ENCODE measurements at regions not wholly inside any gene's neighbourhood (a gene's known extent, or its start where the extent isn't known, plus 50 kb on each side); places are given as distances from the start of the nearest gene placed in this dataset.
A peak's percentile ranks its signal among the peaks of the same experiment; 100 is the strongest.

DNA sequence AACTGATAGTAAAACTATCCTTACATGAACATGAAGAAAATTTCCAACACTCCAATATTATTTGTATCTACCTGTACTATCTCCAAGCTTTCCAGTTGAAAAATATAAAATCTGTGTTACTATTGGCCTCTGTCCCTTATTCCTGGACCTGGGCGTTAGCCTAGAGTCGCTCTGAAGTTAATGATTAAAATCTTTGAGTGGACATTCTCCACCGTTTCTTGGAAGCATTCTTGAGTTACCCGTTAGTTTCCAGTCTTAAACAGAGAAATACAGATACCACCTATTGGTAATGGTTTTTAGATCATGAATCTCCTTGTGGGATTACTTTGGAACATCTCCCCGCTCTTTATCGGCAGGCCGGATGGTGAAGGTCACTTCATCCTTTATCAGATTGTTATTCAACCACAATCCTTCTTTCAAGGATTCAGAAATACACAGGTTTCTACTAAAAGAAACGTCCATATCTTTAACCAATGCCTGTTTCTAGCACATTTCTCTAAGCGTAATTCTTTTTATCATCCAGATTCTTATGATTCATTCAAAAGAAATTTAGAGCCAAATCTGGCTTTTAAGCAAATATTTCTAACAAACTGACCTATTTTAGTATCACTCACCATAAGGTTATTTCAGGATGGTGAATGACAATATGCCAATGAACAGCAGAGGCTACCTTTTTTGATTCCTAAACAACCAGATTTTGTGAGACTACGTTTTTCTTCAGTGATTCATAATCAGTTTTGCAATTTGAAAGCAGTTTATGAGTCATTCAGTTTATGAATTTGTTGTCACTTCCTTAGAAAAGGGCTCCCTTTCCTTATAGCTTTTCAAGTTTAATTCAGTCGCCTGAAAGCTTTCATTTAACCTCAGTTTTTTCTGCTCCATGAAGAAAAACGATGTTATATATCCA, 70.2 kb upstream of the ERRFI1 start:
- H3K4me3 ChIP-seq (ENCODE audit: low read depth, low read length): no peak overlapping the region
- in situ Hi-C loops (cut with HindIII; ENCODE audit: low sequenced_read_pairs): no loop called here
- TF ChIP-seq, protein P1, sequence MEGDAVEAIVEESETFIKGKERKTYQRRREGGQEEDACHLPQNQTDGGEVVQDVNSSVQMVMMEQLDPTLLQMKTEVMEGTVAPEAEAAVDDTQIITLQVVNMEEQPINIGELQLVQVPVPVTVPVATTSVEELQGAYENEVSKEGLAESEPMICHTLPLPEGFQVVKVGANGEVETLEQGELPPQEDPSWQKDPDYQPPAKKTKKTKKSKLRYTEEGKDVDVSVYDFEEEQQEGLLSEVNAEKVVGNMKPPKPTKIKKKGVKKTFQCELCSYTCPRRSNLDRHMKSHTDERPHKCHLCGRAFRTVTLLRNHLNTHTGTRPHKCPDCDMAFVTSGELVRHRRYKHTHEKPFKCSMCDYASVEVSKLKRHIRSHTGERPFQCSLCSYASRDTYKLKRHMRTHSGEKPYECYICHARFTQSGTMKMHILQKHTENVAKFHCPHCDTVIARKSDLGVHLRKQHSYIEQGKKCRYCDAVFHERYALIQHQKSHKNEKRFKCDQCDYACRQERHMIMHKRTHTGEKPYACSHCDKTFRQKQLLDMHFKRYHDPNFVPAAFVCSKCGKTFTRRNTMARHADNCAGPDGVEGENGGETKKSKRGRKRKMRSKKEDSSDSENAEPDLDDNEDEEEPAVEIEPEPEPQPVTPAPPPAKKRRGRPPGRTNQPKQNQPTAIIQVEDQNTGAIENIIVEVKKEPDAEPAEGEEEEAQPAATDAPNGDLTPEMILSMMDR (IDR thresholded peaks at IDR 0.05; ENCODE audit: low read depth, low read length): no peak
- peak; percentile 86 for DNase-seq (ENCODE audit: low read depth, low spot score)

DNA sequence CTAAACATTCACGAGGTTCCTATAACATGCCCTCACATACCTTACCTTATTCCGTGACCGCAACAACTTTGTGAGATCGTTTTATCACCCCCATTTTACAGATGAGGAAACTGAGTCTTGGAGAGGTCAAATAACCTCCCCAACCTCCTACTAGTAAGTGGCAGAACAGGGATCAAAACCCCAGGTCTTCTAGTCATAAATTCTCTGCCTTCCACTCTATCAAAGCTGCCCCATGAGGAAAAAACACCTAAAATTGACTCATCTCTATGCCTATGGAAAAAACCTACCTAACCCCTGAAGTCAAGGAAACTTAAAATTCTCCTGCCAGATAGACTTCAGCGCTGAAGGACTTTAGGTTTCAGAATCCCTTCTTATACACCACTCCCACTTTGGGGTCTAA, 69.5 kb upstream of the ERRFI1 start:
- TF ChIP-seq, protein P1 (IDR thresholded peaks at IDR 0.05; ENCODE audit: low read depth, low read length): no peak
- DNase-seq (ENCODE audit: low read depth, low spot score): no peak
- in situ Hi-C loops (cut with HindIII; ENCODE audit: low sequenced_read_pairs): no loop called here
- no peak overlapping the region for H3K4me3 ChIP-seq (ENCODE audit: low read depth, low read length)

DNA sequence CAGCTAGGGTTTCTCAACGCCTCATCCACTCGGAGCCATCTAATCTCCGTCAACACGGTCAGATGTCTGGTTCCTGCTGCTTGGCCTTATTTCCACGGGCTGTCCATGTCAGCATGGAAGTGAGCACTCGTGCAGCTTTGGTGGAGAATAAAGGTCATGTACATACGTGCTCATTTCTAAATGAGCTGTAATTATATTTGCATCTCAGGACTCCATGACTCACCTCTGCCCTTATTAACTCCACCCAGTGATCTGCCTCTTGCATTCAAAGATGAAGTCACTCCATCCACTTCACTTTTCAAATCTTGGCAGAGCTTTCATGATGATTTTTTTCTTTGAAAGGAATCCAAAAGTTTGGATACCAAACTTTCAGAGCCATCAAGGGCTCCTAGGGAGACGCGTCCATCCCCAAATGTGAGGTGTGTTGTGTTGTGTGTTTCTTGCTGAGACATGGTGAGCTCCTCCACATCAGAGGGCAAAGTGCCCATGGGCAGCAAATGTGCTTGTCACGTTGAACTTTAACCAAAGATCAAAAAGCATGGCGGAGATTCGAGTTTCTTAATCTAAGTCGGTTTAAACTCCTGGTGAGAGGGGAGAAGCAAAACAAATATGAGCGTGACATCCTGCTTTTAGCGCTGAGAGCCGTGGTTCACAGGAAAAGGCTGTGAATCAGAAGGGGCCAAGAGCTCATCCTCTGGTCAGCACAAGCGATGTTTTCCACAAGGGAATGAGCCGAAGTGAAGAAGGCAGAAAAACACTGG, 68.6 kb upstream of the ERRFI1 start:
- no peak overlapping the region for H3K4me3 ChIP-seq (ENCODE audit: low read depth, low read length)
- TF ChIP-seq, protein P1 (IDR thresholded peaks at IDR 0.05; ENCODE audit: low read depth, low read length): no peak
- in situ Hi-C loops (cut with HindIII; ENCODE audit: low sequenced_read_pairs): no loop called here
- peak; percentile 93 for DNase-seq (ENCODE audit: low read depth, low spot score)

DNA sequence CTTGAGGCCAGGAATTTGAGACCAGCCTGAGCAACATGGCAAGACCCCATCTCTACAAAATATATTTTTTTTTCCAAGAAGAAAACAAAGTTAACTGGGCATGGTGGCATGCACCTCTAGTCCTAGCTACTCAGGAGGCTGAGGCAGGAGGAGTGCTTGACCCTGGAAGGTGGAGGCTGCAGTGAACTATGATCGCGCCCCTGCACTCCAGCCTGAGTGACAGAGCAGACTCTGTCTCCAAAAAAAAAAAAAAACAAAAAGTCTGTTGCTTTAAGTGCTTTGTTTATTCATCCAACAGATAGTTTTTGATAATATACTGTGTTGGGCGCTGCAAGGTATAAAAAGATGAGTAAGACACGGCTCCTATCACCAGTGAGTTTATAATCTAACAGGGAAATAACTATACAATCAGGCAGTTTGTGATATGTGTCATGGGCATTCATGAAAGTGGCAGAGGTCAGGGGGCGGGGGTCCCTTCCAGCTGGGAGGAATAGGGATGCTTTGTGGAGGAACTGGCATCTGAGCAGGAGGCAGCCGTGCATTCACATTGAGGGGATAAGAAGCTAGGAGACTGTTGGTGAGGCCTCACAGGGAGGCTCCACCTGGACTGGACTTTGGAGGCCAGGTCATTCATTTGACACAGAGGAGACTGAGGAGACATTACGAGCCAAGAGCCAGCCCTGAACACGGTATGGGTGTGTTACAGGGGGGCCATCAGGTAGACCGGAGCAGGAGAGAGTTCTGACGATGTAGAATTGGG, 67.3 kb upstream of the ERRFI1 start:
- no peak overlapping the region for H3K4me3 ChIP-seq (ENCODE audit: low read depth, low read length)
- in situ Hi-C loops (cut with HindIII; ENCODE audit: low sequenced_read_pairs): no loop called here
- TF ChIP-seq, protein P1 (IDR thresholded peaks at IDR 0.05; ENCODE audit: low read depth, low read length): no peak
- no peak for DNase-seq (ENCODE audit: low read depth, low spot score)

DNA sequence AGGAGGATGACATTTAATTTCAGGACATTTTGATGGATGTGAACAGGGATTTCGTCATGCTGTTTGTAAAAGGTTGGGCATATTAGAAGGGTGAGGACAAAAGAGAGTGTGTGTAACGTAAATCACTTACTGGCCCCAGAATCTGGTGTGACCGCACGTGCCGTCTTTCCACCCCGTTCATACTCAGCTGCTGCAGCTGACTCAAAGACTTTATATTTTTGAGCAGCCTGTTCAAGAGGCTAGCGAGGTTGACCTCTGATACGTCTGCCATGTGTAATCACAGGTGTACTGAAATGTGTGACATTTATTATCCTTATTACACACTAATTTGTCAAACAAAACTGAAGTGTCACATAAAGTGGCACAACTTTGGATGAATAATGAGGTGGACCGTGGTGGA, 66.5 kb upstream of the ERRFI1 start:
- H3K4me3 ChIP-seq (ENCODE audit: low read depth, low read length): no peak overlapping the region
- in situ Hi-C loops (cut with HindIII; ENCODE audit: low sequenced_read_pairs): no loop called here

DNA sequence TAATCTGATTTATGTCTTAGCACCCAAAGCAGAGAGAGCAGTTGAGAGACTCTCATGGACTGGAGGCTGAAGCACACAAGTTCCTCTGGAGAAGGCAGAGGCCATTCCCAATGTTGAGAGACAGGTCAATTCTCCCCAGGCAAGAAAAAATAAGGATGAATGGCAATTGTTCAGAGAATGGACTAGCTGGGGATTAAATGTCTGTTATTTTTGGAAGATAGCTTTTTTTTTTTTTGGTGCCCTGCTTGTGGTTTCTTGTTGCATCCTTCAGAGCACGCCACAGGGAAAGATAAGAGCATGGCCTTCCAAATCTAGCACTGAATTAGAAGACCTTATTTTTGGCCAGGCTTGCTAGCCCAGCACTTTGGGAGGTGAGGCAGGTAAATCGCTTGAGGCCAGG, 65.6 kb upstream of the ERRFI1 start:
- in situ Hi-C loops (cut with HindIII; ENCODE audit: low sequenced_read_pairs): no loop called here
- H3K4me3 ChIP-seq (ENCODE audit: low read depth, low read length): no peak overlapping the region
- peak; percentile 45 for DNase-seq (ENCODE audit: low read depth, low spot score)
- TF ChIP-seq, protein P1 (IDR thresholded peaks at IDR 0.05; ENCODE audit: low read depth, low read length): no peak

More for the DNA sequence above, 66.5 kb upstream of the ERRFI1 start:
- DNase-seq (ENCODE audit: low read depth, low spot score): no peak
- TF ChIP-seq, protein P1 (IDR thresholded peaks at IDR 0.05; ENCODE audit: low read depth, low read length): no peak

All from astrocyte of the spinal cord (primary cell).